ENCODE measurements at regions not wholly inside any gene's neighbourhood (a gene's known extent, or its start where the extent isn't known, plus 50 kb on each side); places are given as distances from the start of the nearest gene placed in this dataset.

GRCh38 chr18:14922031-14922430 lies 174.1 kb downstream of the ANKRD30B start:
- H3K27ac Mint-ChIP-seq (ENCODE audit: unreplicated experiment): no peak overlapping the region
- H3K27me3 Mint-ChIP-seq (ENCODE audit: unreplicated experiment): no peaks in the 10 kb centered on the region
- BruUV-seq (replicated peaks): no TSS peak
- no peaks in the 10 kb centered on the region for H3K36me3 Mint-ChIP-seq (ENCODE audit: insufficient read depth, unreplicated experiment)
- H3K4me3 Mint-ChIP-seq (ENCODE audit: low read depth, unreplicated experiment): no peak overlapping the region
- peaks cover 13% of the 10 kb centered on the region for H3K9me3 Mint-ChIP-seq (ENCODE audit: low read depth, unreplicated experiment)
- DNase-seq: no peak
- TF ChIP-seq, protein P1, sequence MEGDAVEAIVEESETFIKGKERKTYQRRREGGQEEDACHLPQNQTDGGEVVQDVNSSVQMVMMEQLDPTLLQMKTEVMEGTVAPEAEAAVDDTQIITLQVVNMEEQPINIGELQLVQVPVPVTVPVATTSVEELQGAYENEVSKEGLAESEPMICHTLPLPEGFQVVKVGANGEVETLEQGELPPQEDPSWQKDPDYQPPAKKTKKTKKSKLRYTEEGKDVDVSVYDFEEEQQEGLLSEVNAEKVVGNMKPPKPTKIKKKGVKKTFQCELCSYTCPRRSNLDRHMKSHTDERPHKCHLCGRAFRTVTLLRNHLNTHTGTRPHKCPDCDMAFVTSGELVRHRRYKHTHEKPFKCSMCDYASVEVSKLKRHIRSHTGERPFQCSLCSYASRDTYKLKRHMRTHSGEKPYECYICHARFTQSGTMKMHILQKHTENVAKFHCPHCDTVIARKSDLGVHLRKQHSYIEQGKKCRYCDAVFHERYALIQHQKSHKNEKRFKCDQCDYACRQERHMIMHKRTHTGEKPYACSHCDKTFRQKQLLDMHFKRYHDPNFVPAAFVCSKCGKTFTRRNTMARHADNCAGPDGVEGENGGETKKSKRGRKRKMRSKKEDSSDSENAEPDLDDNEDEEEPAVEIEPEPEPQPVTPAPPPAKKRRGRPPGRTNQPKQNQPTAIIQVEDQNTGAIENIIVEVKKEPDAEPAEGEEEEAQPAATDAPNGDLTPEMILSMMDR (IDR thresholded peaks at IDR 0.05; ENCODE audit: unreplicated experiment): no peak
- CTCF ChIA-PET: interaction anchor here (0.7 kb wide), 1 partner anchor 8 kb away, joined by 6 read pairs; no protein-coding TSS in a partner anchor
- intact Hi-C loops (cut with micrococcal nuclease; ENCODE audit: unreplicated experiment): no loop called here
- peaks cover 26% of the 10 kb centered on the region for H3K4me1 Mint-ChIP-seq (ENCODE audit: low read depth, unreplicated experiment)

- peaks cover 26% of the 10 kb centered on the region for H3K4me1 Mint-ChIP-seq (ENCODE audit: low read depth, unreplicated experiment)
- no peaks in the 10 kb centered on the region for H3K36me3 Mint-ChIP-seq (ENCODE audit: insufficient read depth, unreplicated experiment)
- intact Hi-C loops (cut with micrococcal nuclease; ENCODE audit: unreplicated experiment): no loop called here
- CTCF ChIA-PET: no interaction called here
- no peak overlapping the region for H3K27ac Mint-ChIP-seq (ENCODE audit: unreplicated experiment)
- H3K4me3 Mint-ChIP-seq (ENCODE audit: low read depth, unreplicated experiment): no peak overlapping the region
- no peaks in the 10 kb centered on the region for H3K27me3 Mint-ChIP-seq (ENCODE audit: unreplicated experiment)
- H3K9me3 Mint-ChIP-seq (ENCODE audit: low read depth, unreplicated experiment): peaks cover 9% of the 10 kb centered on the region
- no peak for DNase-seq
- TF ChIP-seq, protein P1 (IDR thresholded peaks at IDR 0.05; ENCODE audit: unreplicated experiment): no peak
- BruUV-seq (replicated peaks): no TSS peak
Measured at GRCh38 chr18:14922965-14923565, 175.1 kb downstream of the ANKRD30B start.

GRCh38 chr18:14924226-14924625 lies 176.3 kb downstream of the ANKRD30B start:
- peaks cover 26% of the 10 kb centered on the region for H3K4me1 Mint-ChIP-seq (ENCODE audit: low read depth, unreplicated experiment)
- CTCF ChIA-PET: no interaction called here
- no TSS peak for BruUV-seq (replicated peaks)
- peaks cover 11% of the 10 kb centered on the region for H3K9me3 Mint-ChIP-seq (ENCODE audit: low read depth, unreplicated experiment)
- TF ChIP-seq, protein P1 (IDR thresholded peaks at IDR 0.05; ENCODE audit: unreplicated experiment): no peak
- no peaks in the 10 kb centered on the region for H3K27me3 Mint-ChIP-seq (ENCODE audit: unreplicated experiment)
- DNase-seq: no peak
- no peak overlapping the region for H3K27ac Mint-ChIP-seq (ENCODE audit: unreplicated experiment)
- intact Hi-C loops (cut with micrococcal nuclease; ENCODE audit: unreplicated experiment): no loop called here
- no peak overlapping the region for H3K4me3 Mint-ChIP-seq (ENCODE audit: low read depth, unreplicated experiment)
- no peaks in the 10 kb centered on the region for H3K36me3 Mint-ChIP-seq (ENCODE audit: insufficient read depth, unreplicated experiment)

DNA sequence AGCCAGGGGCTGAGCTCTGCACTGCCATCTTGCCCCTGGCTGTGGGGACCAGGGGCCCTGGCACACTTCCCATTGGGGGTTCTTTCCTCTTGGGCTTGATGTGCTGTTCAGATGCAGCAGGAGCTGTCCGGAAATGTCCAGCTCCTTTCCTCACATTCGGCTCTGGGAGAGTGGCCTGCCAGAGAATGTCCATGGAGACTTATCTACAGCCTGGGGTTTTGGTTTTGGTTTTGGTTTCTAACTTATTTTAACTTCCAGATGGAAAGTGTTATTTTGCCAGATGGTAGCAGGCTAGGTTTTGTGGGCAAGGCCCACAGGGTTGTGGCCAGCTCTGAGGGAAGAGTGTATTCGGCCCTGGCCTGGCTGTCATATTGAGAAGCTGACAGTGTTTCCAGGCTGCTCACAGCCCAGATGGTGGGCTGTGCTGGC lies 177.3 kb downstream of the ANKRD30B start:
- intact Hi-C loops (cut with micrococcal nuclease; ENCODE audit: unreplicated experiment): no loop called here
- H3K9me3 Mint-ChIP-seq (ENCODE audit: low read depth, unreplicated experiment): peaks cover 11% of the 10 kb centered on the region
- no peak overlapping the region for H3K27ac Mint-ChIP-seq (ENCODE audit: unreplicated experiment)

More for the DNA sequence above, 177.3 kb downstream of the ANKRD30B start:
- Mint-ChIP-seq H3K27me3 (ENCODE audit: unreplicated experiment) (no peaks in the 10 kb centered on the region), H3K4me3 (ENCODE audit: low read depth, unreplicated experiment) (no peak overlapping the region), H3K4me1 (ENCODE audit: low read depth, unreplicated experiment) (peaks cover 17% of the 10 kb centered on the region), H3K36me3 (ENCODE audit: insufficient read depth, unreplicated experiment) (no peaks in the 10 kb centered on the region)
- CTCF ChIA-PET: no interaction called here
- DNase-seq: no peak
- TF ChIP-seq, protein P1 (IDR thresholded peaks at IDR 0.05; ENCODE audit: unreplicated experiment): no peak
- no TSS peak for BruUV-seq (replicated peaks)
